GM23338 (cell line): ENCODE measurements at regions not wholly inside any gene's neighbourhood (a gene's known extent, or its start where the extent isn't known, plus 50 kb on each side); places are given as distances from the start of the nearest gene placed in this dataset.

ENCODE experiments used
- ATAC-seq: fragments of 200-7000 bp; cut with Tn5 transposase; 3 replicates; pipeline ENCODE4 v1.9.1; 2020
- DNase-seq: peaks from one replicate; pipeline ENCODE4 v3.0.0-alpha.2; 2015; ENCODE audit warnings: low spot score
- H2AFZ ChIP-seq: fragments of 200-600 bp; sonication (generic); 2 replicates; pipeline ENCODE4 v1.8.0; 2016; ENCODE audit warnings: antibody characterized with exemption, mild to moderate bottlenecking, moderate library complexity
- H3F3A ChIP-seq: fragments of 200-600 bp; sonication (generic); replicated peaks from 2 replicates; pipeline ENCODE4 v1.8.0; 2017; ENCODE audit warnings: antibody characterized with exemption, mixed run types, low read depth
- H3K27ac ChIP-seq: fragments of 200-600 bp; sonication (generic); 2 replicates; pipeline ENCODE4 v1.6.1; 2016; ENCODE audit warnings: low read depth
- H3K27me3 ChIP-seq: fragments of 200-600 bp; sonication (generic); 2 replicates; pipeline ENCODE4 v1.8.0; 2016; ENCODE audit warnings: mild to moderate bottlenecking, mixed run types, moderate library complexity; ENCODE audit not compliant: insufficient read depth
- H3K36me3 ChIP-seq: fragments of 200-600 bp; sonication (generic); 2 replicates; pipeline ENCODE4 v1.8.0; 2016; ENCODE audit warnings: mild to moderate bottlenecking; ENCODE audit not compliant: insufficient read depth
- H3K4me1 ChIP-seq: fragments of 200-600 bp; sonication (generic); 2 replicates; pipeline ENCODE4 v1.8.0; 2016; ENCODE audit warnings: mild to moderate bottlenecking, moderate library complexity; ENCODE audit not compliant: insufficient read depth
- H3K4me2 ChIP-seq: fragments of 200-600 bp; sonication (generic); 2 replicates; pipeline ENCODE4 v1.7.1; 2017; ENCODE audit warnings: mixed run types
- H3K4me3 ChIP-seq: fragments of 200-600 bp; sonication (generic); 2 replicates; pipeline ENCODE4 v1.6.1; 2016; ENCODE audit warnings: mixed run types
- H3K79me2 ChIP-seq: fragments of 200-600 bp; sonication (generic); replicated peaks from 2 replicates; pipeline ENCODE4 v1.8.0; 2017; ENCODE audit warnings: mild to moderate bottlenecking; ENCODE audit not compliant: insufficient read depth
- H3K9me2 ChIP-seq: fragments of 200-600 bp; sonication (generic); 2 replicates; pipeline ENCODE4 v1.8.0; 2017; ENCODE audit not compliant: insufficient read depth
- H4K20me1 ChIP-seq: fragments of 200-600 bp; sonication (generic); replicated peaks from 2 replicates; pipeline ENCODE4 v1.8.0; 2017; ENCODE audit warnings: mild to moderate bottlenecking; ENCODE audit not compliant: insufficient read depth
- H3K27ac Mint-ChIP-seq: 2 replicates; pipeline ENCODE4 v1.8.0; 2020; ENCODE audit warnings: inconsistent platforms, mild to moderate bottlenecking, moderate library complexity, mixed read lengths
- H3K27me3 Mint-ChIP-seq: 3 replicates; pipeline ENCODE4 v1.8.0; 2022; ENCODE audit warnings: low read depth, mild to moderate bottlenecking, moderate library complexity, mixed read lengths, inconsistent platforms; ENCODE audit not compliant: insufficient read depth, poor library complexity
- H3K36me3 Mint-ChIP-seq: 3 replicates; pipeline ENCODE4 v1.8.0; 2021; ENCODE audit warnings: low read depth, mild to moderate bottlenecking, inconsistent platforms, moderate library complexity, mixed read lengths
- H3K4me1 Mint-ChIP-seq: 3 replicates; pipeline ENCODE4 v1.8.0; 2020; ENCODE audit warnings: mild to moderate bottlenecking, inconsistent platforms, mixed read lengths
- H3K4me3 Mint-ChIP-seq: 3 replicates; pipeline ENCODE4 v1.8.0; 2021; ENCODE audit warnings: moderate library complexity, mild to moderate bottlenecking, inconsistent platforms, mixed read lengths
- H3K9me3 Mint-ChIP-seq: 3 replicates; pipeline ENCODE4 v1.8.0; 2020; ENCODE audit warnings: moderate library complexity, mild to moderate bottlenecking, inconsistent platforms, mixed read lengths
- CREB1 ChIP-seq: fragments of 250-450 bp; sonication (Bioruptor Pico); IDR thresholded peaks from 2 replicates; pipeline ENCODE4 v1.5.0; 2020; ENCODE audit warnings: low read depth, mild to moderate bottlenecking, moderate library complexity
- CTCF ChIP-seq, 2 experiments: fragments of 200-600 bp in 1 of 2; sonication (generic) in 1 of 2; conservative IDR thresholded peaks; 2 replicates each; pipeline versions ENCODE4 v1.5.1 to v1.6.1; 2016 to 2017; ENCODE audit warnings: antibody characterized with exemption in 2 of 2, low read depth in 2 of 2, mild to moderate bottlenecking in 2 of 2, moderate library complexity in 1 of 2
- EZH2 ChIP-seq: fragments of 200-600 bp; sonication (generic); IDR thresholded peaks from one replicate; pipeline ENCODE4 v1.8.0; 2017; ENCODE audit warnings: antibody characterized with exemption, mild to moderate bottlenecking, low read depth; ENCODE audit not compliant: unreplicated experiment
- EZH2phosphoT487 ChIP-seq: fragments of 200-600 bp; sonication (generic); IDR thresholded peaks from one replicate; pipeline ENCODE4 v1.8.1; 2018; ENCODE audit warnings: antibody characterized with exemption; ENCODE audit not compliant: unreplicated experiment
- JUNB ChIP-seq: IDR thresholded peaks from one replicate; pipeline ENCODE4 v1.6.1; 2016; ENCODE audit warnings: antibody characterized with exemption; ENCODE audit not compliant: unreplicated experiment
- NANOG ChIP-seq: IDR thresholded peaks from 2 replicates; pipeline ENCODE4 v1.6.1; 2016; ENCODE audit warnings: antibody characterized with exemption, borderline replicate concordance
- POLR2AphosphoS5 ChIP-seq: IDR thresholded peaks from 2 replicates; pipeline ENCODE4 v1.6.1; 2016; ENCODE audit warnings: antibody characterized with exemption, low read depth
- REST ChIP-seq: IDR thresholded peaks from one replicate; pipeline ENCODE4 v1.6.1; 2018; ENCODE audit warnings: antibody characterized with exemption; ENCODE audit not compliant: unreplicated experiment
- STAT1 ChIP-seq: IDR thresholded peaks from one replicate; pipeline ENCODE4 v1.6.1; 2016; ENCODE audit warnings: antibody characterized with exemption; ENCODE audit not compliant: unreplicated experiment
- ZNF114 ChIP-seq: fragments of 250-450 bp; sonication (Bioruptor Pico); IDR thresholded peaks from 2 replicates; pipeline ENCODE4 v1.5.0; 2020; ENCODE audit warnings: mild to moderate bottlenecking, moderate library complexity
- ZNF331 ChIP-seq: fragments of 250-450 bp; sonication (Bioruptor Pico); IDR thresholded peaks from 2 replicates; pipeline ENCODE4 v1.5.0; 2020; ENCODE audit warnings: low read depth, mild to moderate bottlenecking, moderate library complexity
- ZNF462 ChIP-seq: fragments of 250-450 bp; sonication (Bioruptor Pico); IDR thresholded peaks from 2 replicates; pipeline ENCODE4 v1.5.0; 2020; ENCODE audit warnings: mild to moderate bottlenecking, moderate library complexity
- TF ChIP-seq, protein P1 (sequence below): IDR thresholded peaks from 2 replicates; pipeline ENCODE4 v1.6.1; 2016; ENCODE audit warnings: antibody characterized with exemption

GRCh38 chr12:115370207-115370606 lies 686.2 kb upstream of the TBX3 start:
- H3K27ac Mint-ChIP-seq: no peak overlapping the region
- ATAC-seq: no peak

More at GRCh38 chr12:115370207-115370606, 686.2 kb upstream of the TBX3 start:
- Mint-ChIP-seq H3K36me3 (peaks cover 7% of the 10 kb centered on the region; the same call in 2 of the 3 replicates), H3K4me1 (peaks cover 5% of the 10 kb centered on the region), H3K27me3 (peaks cover 4% of the 10 kb centered on the region), H3K4me3 (no peak overlapping the region), H3K9me3 (peaks cover 19% of the 10 kb centered on the region)
- TF ChIP-seq EZH2: no peak
- TF ChIP-seq JUNB: no peak
- TF ChIP-seq ZNF114: no peak
- TF ChIP-seq CREB1: no peak
- no peak for TF ChIP-seq EZH2phosphoT487
- no peak for TF ChIP-seq REST
- TF ChIP-seq ZNF331 (CRISPR knock-in tag): no peak
- TF ChIP-seq CTCF (conservative IDR thresholded peaks at IDR 0.05; ENCODE audit: low read depth in 2 of 2): no peak
- no peak for TF ChIP-seq STAT1
- TF ChIP-seq NANOG: no peak
- TF ChIP-seq ZNF462 (CRISPR knock-in tag): no peak
- TF ChIP-seq, protein P1, sequence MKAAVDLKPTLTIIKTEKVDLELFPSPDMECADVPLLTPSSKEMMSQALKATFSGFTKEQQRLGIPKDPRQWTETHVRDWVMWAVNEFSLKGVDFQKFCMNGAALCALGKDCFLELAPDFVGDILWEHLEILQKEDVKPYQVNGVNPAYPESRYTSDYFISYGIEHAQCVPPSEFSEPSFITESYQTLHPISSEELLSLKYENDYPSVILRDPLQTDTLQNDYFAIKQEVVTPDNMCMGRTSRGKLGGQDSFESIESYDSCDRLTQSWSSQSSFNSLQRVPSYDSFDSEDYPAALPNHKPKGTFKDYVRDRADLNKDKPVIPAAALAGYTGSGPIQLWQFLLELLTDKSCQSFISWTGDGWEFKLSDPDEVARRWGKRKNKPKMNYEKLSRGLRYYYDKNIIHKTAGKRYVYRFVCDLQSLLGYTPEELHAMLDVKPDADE: no peak
- TF ChIP-seq POLR2AphosphoS5: no peak
- H3K4me1 ChIP-seq: no peaks in the 10 kb centered on the region
- no peaks in the 10 kb centered on the region for H3K79me2 ChIP-seq
- no peaks in the 10 kb centered on the region for H3F3A ChIP-seq
- H2AFZ ChIP-seq: no peak overlapping the region
- H3K36me3 ChIP-seq: no peaks in the 10 kb centered on the region
- no peak overlapping the region for H3K4me2 ChIP-seq
- no peak for DNase-seq
- H3K27ac ChIP-seq: no peak overlapping the region
- H4K20me1 ChIP-seq: no peaks in the 10 kb centered on the region
- no peaks in the 10 kb centered on the region for H3K27me3 ChIP-seq
- no peak overlapping the region for H3K4me3 ChIP-seq
- H3K9me2 ChIP-seq: peaks cover 12% of the 10 kb centered on the region
